HG03097 (cell line): ENCODE measurements at regions not wholly inside any gene's neighbourhood (a gene's known extent, or its start where the extent isn't known, plus 50 kb on each side); places are given as distances from the start of the nearest gene placed in this dataset.

Source experiments
- ATAC-seq: cut with Tn5 transposase; IDR thresholded peaks from one replicate; pipeline ENCODE4 v1.9.1; 2021; ENCODE audit not compliant: unreplicated experiment, low FRiP score

GRCh38 chr14:29205658-29206057 is 439.1 kb downstream of the FOXG1 start:
- no peak for ATAC-seq

- ATAC-seq: no peak
Measured at GRCh38 chr14:29215853-29216252, 449.3 kb downstream of the FOXG1 start.

- no peak for ATAC-seq
Measured at GRCh38 chr14:29216268-29217232, 450.0 kb downstream of the FOXG1 start.

- ATAC-seq: no peak
Measured at GRCh38 chr14:29217813-29218450, 451.3 kb downstream of the FOXG1 start.

- ATAC-seq: no peak
Measured at GRCh38 chr14:29220072-29220471, 453.5 kb downstream of the FOXG1 start.

DNA sequence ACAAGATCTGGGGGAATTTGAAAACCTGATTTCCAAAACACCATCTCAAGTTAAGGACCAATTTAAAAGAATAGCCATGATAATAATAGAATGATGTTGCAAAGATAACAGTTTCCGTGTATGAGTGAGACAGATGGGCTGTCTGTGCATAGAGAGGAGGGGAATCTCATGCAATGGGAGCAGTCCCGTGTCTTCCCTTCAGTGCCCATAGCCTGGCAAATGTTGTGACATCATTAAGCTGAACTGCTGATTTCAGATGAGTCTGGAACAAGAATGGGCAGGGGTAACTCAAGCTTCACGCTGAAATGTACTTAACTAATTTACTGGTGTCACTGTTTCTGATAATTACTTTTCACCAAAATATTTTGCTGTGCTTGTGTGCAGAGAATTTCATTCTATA is 454.0 kb downstream of the FOXG1 start:
- ATAC-seq: no peak

DNA sequence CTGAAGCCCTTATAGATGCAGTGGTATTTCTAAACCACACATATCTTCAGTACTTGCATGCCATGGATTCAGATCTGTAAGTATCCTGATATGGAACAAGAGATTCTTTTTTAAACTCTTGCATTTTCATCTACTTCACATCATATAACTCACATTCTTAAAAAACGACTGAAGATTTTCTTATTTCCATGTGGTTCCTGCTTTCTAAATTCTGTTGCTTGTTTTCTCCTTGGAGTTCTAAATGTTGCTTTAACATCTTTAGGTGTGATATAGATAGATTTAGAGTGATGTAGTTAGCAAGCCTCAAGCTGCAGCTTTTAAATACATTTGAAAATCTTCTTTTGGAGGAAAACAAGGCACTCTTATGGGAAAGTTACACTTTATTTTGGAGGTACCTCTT is 455.4 kb downstream of the FOXG1 start:
- ATAC-seq: no peak

DNA sequence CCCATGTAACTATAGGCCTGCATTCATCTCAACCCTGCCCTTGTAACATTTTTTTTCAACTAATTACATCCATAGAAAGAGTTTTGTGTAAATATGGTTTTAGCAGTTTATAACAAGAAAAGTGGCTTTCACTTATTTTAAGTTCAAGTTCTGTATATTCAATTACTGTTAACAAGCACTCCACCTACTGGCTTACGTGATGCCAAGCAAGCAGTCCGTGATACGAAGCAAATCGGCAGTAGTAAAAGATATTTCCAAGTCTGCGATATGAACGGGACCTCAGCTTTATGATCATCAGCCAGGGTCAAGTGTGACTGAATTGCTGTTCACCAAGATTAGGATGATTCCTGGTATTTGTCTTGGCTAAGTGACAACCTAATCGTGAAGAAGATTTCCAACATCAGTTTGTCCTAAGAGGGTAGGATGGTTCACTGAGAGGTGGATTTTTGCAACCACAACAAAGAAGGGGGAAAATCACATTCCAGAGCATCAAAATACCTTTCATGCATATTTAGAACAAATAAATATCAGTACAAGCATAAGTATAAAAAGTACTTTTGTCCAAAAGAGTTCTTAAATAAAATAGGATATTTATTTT is 456.2 kb downstream of the FOXG1 start:
- ATAC-seq: no peak

- ATAC-seq: no peak
Measured at GRCh38 chr14:29223947-29224346, 457.4 kb downstream of the FOXG1 start.

- no peak for ATAC-seq
Measured at GRCh38 chr14:29227631-29228030, 461.0 kb downstream of the FOXG1 start.

- ATAC-seq: no peak
Measured at GRCh38 chr14:29232153-29232552, 465.6 kb downstream of the FOXG1 start.

GRCh38 chr14:29232711-29233110 is 466.1 kb downstream of the FOXG1 start:
- no peak for ATAC-seq

DNA sequence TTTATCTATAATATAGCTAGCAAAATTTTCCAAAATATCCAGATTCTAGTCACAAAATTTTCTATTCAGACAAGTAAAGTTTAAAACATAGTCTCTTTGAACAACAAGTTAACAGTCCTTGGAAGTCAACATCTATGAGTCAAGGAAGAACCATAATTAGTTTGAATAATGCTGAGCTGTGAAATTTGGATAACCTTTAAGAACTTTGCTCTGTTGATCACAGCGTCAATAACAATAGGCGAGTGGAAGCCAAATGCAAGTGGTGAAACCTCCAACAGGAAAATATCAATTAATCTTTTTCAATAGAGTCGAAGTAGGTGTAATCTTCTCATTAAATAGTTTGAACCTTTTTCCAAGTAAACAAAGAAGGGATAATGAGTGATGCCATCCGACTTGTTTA is 466.6 kb downstream of the FOXG1 start:
- no peak for ATAC-seq

DNA sequence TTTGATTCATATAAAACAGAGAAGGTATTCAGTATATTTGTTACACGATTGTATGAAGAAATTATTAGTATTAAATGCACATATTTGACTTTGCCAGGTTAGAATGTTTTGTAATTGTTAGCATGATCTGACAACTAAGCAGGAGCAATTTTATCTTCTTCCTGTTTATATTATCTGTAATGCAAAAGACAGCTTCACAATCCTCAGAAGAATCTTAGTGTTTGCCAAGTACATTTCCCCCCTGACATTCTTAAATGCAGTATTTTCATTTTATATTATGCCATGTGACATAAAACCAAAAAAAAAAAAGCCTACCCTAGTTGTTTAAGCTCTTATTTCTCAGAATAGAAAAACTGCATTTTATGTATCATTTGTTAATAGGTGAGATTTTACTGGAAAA is 469.4 kb downstream of the FOXG1 start:
- no peak for ATAC-seq

- no peak for ATAC-seq
Measured at GRCh38 chr14:29236401-29236800, 469.8 kb downstream of the FOXG1 start.

DNA sequence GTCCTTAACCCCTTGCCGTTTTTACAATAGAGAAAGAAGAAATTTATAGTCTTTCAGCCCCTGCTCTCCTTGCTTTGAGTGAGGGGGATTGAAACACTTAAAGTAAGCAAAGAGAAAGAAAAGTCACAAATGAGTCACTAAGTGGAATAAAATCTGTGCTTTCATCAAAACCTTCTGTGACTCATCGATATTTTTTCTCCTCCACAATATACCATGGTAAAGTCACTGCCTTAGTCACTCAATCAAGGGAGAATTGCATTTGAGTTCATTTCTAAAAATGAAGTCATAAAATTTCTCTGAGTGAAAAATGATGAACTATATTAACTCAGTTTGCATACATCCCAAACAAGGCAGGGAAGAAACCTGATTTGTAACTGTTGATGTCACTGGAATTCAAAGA is 470.3 kb downstream of the FOXG1 start:
- ATAC-seq: no peak

GRCh38 chr14:29240066-29240465 is 473.5 kb downstream of the FOXG1 start:
- ATAC-seq: no peak

GRCh38 chr14:29242755-29243754 is 476.5 kb downstream of the FOXG1 start:
- no peak for ATAC-seq

- no peak for ATAC-seq
Measured at GRCh38 chr14:29255692-29256091, 489.1 kb downstream of the FOXG1 start.

GRCh38 chr14:29262979-29263378 is 496.4 kb downstream of the FOXG1 start:
- no peak for ATAC-seq
